GM20000 (cell line): ENCODE measurements at regions not wholly inside any gene's neighbourhood (a gene's known extent, or its start where the extent isn't known, plus 50 kb on each side); places are given as distances from the start of the nearest gene placed in this dataset.

Experiments used
- DNase-seq: peaks from one replicate; pipeline ENCODE4 v3.0.0; 2012; ENCODE audit warnings: low spot score
- CTCF ChIP-seq: IDR thresholded peaks from 2 replicates; pipeline ENCODE4 v1.5.1; 2012; ENCODE audit warnings: mild to moderate bottlenecking, control low read depth; ENCODE audit errors: extremely low read depth, missing control alignments

DNA sequence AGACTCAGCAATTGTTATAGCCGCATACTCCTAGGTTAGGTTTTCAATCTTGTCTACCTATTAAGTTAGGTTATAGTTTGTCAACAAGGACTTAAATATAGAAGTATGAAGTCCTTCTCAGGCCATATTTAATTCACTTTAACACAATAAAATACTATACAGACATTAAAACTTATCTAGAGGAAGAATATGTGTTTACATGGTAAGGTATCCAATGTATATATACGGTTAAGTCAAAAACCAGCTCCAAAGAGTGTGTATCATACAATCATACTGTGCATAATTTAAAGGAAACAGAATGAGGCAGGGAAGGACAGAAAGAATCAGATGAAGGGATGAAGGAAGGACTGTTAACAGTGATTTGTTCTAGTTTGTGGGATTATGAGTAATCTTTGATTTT is 79.5 kb upstream of the LANCL2 start:
- DNase-seq: no peak
- TF ChIP-seq CTCF: no peak

DNA sequence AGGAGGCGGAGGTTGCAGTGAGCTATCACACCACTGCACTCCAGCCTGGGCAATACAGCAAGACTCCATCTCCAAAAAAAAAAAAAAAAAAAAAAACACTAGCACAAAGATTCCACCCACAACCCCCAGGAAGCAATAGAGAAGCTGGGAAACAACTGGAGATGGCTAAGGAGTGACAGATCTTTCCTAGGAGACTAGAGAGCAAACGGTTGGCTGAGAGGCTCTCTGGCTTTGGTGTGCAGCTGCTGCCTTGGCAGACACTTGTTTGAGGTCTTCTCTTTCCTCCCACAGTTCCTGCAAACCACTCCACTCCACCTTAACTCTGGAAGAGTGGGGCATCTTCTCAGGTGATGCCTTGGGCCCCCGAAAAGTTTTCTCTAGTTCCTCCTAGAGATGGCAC is 78.5 kb upstream of the LANCL2 start:
- no peak for TF ChIP-seq CTCF
- peak; percentile 1 for DNase-seq

- TF ChIP-seq CTCF: no peak
These were observed 76.9 kb upstream of the LANCL2 start for GRCh38 chr7:55288070-55288824.

DNA sequence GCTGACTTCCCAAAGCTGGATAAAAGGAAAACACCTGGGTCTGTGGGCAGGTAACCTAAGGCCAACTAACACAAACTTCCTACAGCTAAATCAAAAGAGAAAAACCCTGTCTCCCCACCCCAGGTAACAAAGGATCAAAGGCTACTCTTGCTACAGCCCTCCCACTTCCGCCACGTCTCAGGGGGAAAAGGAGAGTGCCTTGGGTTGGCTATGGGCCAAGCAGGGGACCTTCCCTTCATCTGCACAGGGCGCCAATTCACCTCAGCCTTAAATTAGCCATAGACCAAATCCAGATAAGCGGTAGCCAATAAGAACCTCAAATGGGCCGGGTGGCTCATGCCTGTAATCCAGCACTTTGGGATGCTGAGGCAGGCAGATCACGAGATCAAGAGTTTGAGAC is 69.1 kb upstream of the LANCL2 start:
- TF ChIP-seq CTCF: no peak
- DNase-seq: no peak

More at GRCh38 chr7:55288070-55288824, 76.9 kb upstream of the LANCL2 start:
- no peak for DNase-seq

- no peak for TF ChIP-seq CTCF
- DNase-seq: no peak
These were observed 65.7 kb upstream of the LANCL2 start for GRCh38 chr7:55299273-55299967.

- no peak for DNase-seq
- no peak for TF ChIP-seq CTCF
These were observed 61.9 kb upstream of the LANCL2 start for GRCh38 chr7:55303220-55303619.

- no peak for TF ChIP-seq CTCF
- no peak for DNase-seq
These were observed 60.9 kb upstream of the LANCL2 start for GRCh38 chr7:55304018-55304762.
